GM12878 (cell line): ENCODE measurements at regions not wholly inside any gene's neighbourhood (a gene's known extent, or its start where the extent isn't known, plus 50 kb on each side); places are given as distances from the start of the nearest gene placed in this dataset.

Experiments
- ATAC-seq: fragments of 200-7000 bp; cut with Tn5 transposase; 3 replicates; pipeline ENCODE4 v1.9.1; 2020; ENCODE audit warnings: mild to moderate bottlenecking, moderate library complexity
- BruUV-seq: library from RNA; stranded (reverse); fragments of 400-500 nt; replicated peaks from 2 replicates; lab custom pipeline; 2021; lab: Mats Ljungman, UMichigan
- CTCF ChIA-PET: fragments of 300-600 bp; sonication (Branson Sonifier 250); formaldehyde crosslinking; extraction: SDS; loops from one replicate; lab custom pipeline; 2021; ENCODE audit warnings: inconsistent platforms; lab: Yijun Ruan, JAX
- POLR2A ChIA-PET: fragments of 350-600 bp; formaldehyde crosslinking; extraction: SDS; loops from one replicate; lab custom pipeline; 2021; ENCODE audit warnings: inconsistent platforms; lab: Charles Lee
- RAD21 ChIA-PET: fragments of 300-600 bp; sonication (Branson Sonifier 250); formaldehyde crosslinking; loops from one replicate; lab custom pipeline; 2023; ENCODE audit warnings: antibody characterized with exemption; ENCODE audit not compliant: unreplicated experiment; lab: Charles Lee
- SMC1A ChIA-PET: fragments of 300-600 bp; sonication (Branson Sonifier 250); formaldehyde crosslinking; loops from one replicate; lab custom pipeline; 2023; ENCODE audit not compliant: unreplicated experiment, uncharacterized antibody; lab: Charles Lee
- DNase-seq: peaks from one replicate; pipeline ENCODE4 v3.0.0-alpha.2; 2011; ENCODE audit warnings: low read depth, low spot score
- FAIRE-seq: peaks from 3 replicates; lab custom pipeline; 2011; peaks lifted over from hg19 to GRCh38; lab: Jason Lieb, UNC
- H2AFZ ChIP-seq: 2 replicates; pipeline ENCODE4 v1.6.0; 2011; ENCODE audit warnings: low read depth, low read length, control low read depth; ENCODE audit not compliant: control insufficient read depth
- H3K27ac ChIP-seq: 2 replicates; pipeline ENCODE4 v1.5.1; 2011; ENCODE audit warnings: control low read depth; ENCODE audit not compliant: control insufficient read depth, insufficient read depth
- H3K27me3 ChIP-seq, 2 experiments: replicated peaks in 1 of 2; 2 replicates each; pipeline versions ENCODE4 v1.6.0 to v1.6.1; 2011; ENCODE audit warnings: low read length in 1 of 2; ENCODE audit not compliant: control insufficient read depth in 2 of 2, insufficient read depth in 2 of 2
- H3K36me3 ChIP-seq, 2 experiments: 2 replicates each; pipeline ENCODE4 v1.5.1; 2011; ENCODE audit warnings: low read length in 1 of 2; ENCODE audit not compliant: control insufficient read depth in 2 of 2, insufficient read depth in 2 of 2
- H3K4me1 ChIP-seq: 2 replicates; pipeline ENCODE4 v1.6.1; 2011; ENCODE audit warnings: mild to moderate bottlenecking, low read length, moderate library complexity, mixed read lengths; ENCODE audit not compliant: control insufficient read depth, insufficient read depth
- H3K4me2 ChIP-seq: 2 replicates; pipeline ENCODE4 v1.6.0; 2011; ENCODE audit warnings: control low read depth; ENCODE audit not compliant: control insufficient read depth, insufficient read depth
- H3K4me3 ChIP-seq: fragments of 200-600 bp; sonication (generic); 2 replicates; pipeline ENCODE4 v1.5.1; 2016
- H3K79me2 ChIP-seq: 2 replicates; pipeline ENCODE4 v1.6.0; 2011; ENCODE audit warnings: low read length; ENCODE audit not compliant: control insufficient read depth, insufficient read depth
- H3K9ac ChIP-seq: 2 replicates; pipeline ENCODE4 v1.8.0; 2011; ENCODE audit warnings: low read length, control low read depth, mixed read lengths; ENCODE audit not compliant: control insufficient read depth, insufficient read depth
- H3K9me3 ChIP-seq: replicated peaks from 3 replicates; pipeline ENCODE4 v1.5.1; 2011; ENCODE audit warnings: mild to moderate bottlenecking, low read length; ENCODE audit not compliant: control insufficient read depth, insufficient read depth
- H4K20me1 ChIP-seq: 2 replicates; pipeline ENCODE4 v1.6.0; 2011; ENCODE audit not compliant: control insufficient read depth, insufficient read depth
- CBFB ChIP-seq: IDR thresholded peaks from 2 replicates; pipeline ENCODE4 v1.6.1; 2016; ENCODE audit warnings: antibody characterized with exemption, low read depth
- EZH2 ChIP-seq: IDR thresholded peaks from 2 replicates; pipeline ENCODE4 v1.6.1; 2012; ENCODE audit warnings: low read depth, mild to moderate bottlenecking, control low read depth, inconsistent platforms, low read length, borderline replicate concordance; ENCODE audit not compliant: control insufficient read depth
- HCFC1 ChIP-seq: fragments of 150-350 bp; IDR thresholded peaks from 2 replicates; pipeline ENCODE4 v1.6.1; 2014; ENCODE audit warnings: low read length
- HDAC2 ChIP-seq: fragments of 200-600 bp; sonication (generic); IDR thresholded peaks from 2 replicates; pipeline ENCODE4 v1.6.1; 2017
- IRF4 ChIP-seq: IDR thresholded peaks from 2 replicates; pipeline ENCODE4 v1.6.1; 2011; ENCODE audit warnings: low read depth, low read length
- JUNB ChIP-seq: IDR thresholded peaks from 2 replicates; pipeline ENCODE4 v1.6.1; 2016; ENCODE audit warnings: antibody characterized with exemption, mild to moderate bottlenecking
- MXI1 ChIP-seq: fragments of 150-350 bp; IDR thresholded peaks from 2 replicates; pipeline ENCODE4 v1.6.1; 2011; ENCODE audit warnings: low read depth, mild to moderate bottlenecking, inconsistent platforms, low read length, improper control_type of control experiment
- POLR2AphosphoS2 ChIP-seq: IDR thresholded peaks from 2 replicates; pipeline ENCODE4 v1.6.1; 2011; ENCODE audit warnings: low read depth, mild to moderate bottlenecking, low read length, improper control_type of control experiment, moderate library complexity
- RBBP5 ChIP-seq: fragments of 200-600 bp; sonication (generic); conservative IDR thresholded peaks from 2 replicates; pipeline ENCODE4 v1.6.1; 2016
- WRNIP1 ChIP-seq: IDR thresholded peaks from 2 replicates; pipeline ENCODE4 v1.6.1; 2011; ENCODE audit warnings: low read depth, low read length, improper control_type of control experiment, borderline replicate concordance
- ZZZ3 ChIP-seq: IDR thresholded peaks from 2 replicates; pipeline ENCODE4 v1.6.1; 2011; ENCODE audit warnings: low read depth; ENCODE audit not compliant: control insufficient read depth, insufficient read length
- WGBS: methylation state at CpG from one replicate; pipeline ENCODE4 v1.1.6; 2016; ENCODE audit warnings: low lambda C conversion rate; ENCODE audit not compliant: insufficient replicate concordance, insufficient coverage; ENCODE audit errors: missing lambda C conversion rate; 5-methylcytosine and 5-hydroxymethylcytosine counted together
- in situ Hi-C: fragments of 300-500 bp; cut with MboI; formaldehyde crosslinking; loops from 9 replicates; pipeline ENCODE4 v1.14.3; 2018; ENCODE audit warnings: mixed read lengths
- intact Hi-C: fragments of 100-400 bp; cut with micrococcal nuclease; formaldehyde crosslinking; loops from one replicate; pipeline ENCODE4 v1.14.2; 2022; ENCODE audit not compliant: unreplicated experiment
- TF ChIP-seq, protein P1 (sequence below): fragments of 450-650 bp; IDR thresholded peaks from 2 replicates; pipeline ENCODE4 v1.6.1; 2016; ENCODE audit warnings: mild to moderate bottlenecking
- TF ChIP-seq, protein P2 (sequence below): IDR thresholded peaks from 2 replicates; pipeline ENCODE4 v1.6.1; 2012; ENCODE audit warnings: low read depth, low read length, improper control_type of control experiment
- TF ChIP-seq, protein P3 (sequence below): fragments of 450-650 bp; IDR thresholded peaks from 2 replicates; pipeline ENCODE4 v1.6.1; 2018; ENCODE audit warnings: borderline replicate concordance, mild to moderate bottlenecking; ENCODE audit not compliant: partially characterized antibody

DNA sequence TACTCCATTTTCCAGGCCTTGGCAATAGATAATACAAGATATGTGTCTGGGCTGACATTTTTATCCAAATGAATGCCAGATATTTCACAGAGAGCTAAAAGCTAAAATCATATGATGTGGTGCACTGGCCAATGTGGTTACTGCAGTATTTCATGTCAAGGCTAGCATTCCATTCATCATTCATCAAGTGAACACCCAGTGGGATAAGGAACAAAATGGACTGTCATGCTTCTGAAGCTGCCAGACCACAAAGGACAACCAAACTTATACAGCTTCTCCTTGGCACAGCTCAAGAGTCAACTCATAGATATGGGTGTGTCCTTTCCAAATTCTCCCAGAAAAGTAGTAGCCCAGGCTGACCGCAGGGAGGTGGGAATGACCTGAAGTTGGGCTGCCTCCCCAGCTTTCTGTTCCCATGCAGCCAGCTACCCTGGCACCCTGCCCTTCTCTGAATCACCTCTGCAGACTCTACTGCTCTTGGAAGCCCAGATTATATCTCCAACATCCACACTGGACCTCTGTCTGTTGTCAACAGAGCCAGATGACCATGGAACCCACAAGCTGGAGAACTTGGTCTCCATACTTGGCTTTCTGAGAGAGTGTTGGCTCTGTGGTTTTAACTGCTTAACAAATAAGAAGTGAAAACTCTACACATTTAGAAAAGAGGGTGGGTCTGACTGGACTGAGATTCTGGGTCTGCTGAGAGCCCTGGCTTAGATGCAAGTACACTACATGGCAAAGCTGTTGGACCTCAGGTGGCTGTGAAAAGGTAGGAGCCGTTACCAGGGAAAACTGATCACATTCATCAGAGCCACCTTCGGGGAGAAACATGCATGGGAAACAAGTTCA, 122.8 kb downstream of the ALDH8A1 start:
- intact Hi-C loops (loop anchor here (10.0 kb wide), 1 partner anchor 702 kb away; no protein-coding TSS in a partner anchor), in situ Hi-C loops (no loop called here)
- Histone ChIP-seq H3K4me2 (no peak overlapping the region; the same call in 1 of the 2 replicates), H3K27me3 (no peaks in the 10 kb centered on the region), H3K4me1 (no peaks in the 10 kb centered on the region; the same call in 1 of the 2 replicates), H3K9me3 (peaks cover 1% of the 10 kb centered on the region; the same call in 2 of the 3 replicates), H4K20me1 (no peaks in the 10 kb centered on the region), H3K27ac (no peak overlapping the region), H3K9ac (no peak overlapping the region), H3K36me3 (no peaks in the 10 kb centered on the region), H3K79me2 (no peaks in the 10 kb centered on the region), H2AFZ (no peak overlapping the region), H3K4me3 (no peak overlapping the region)
- DNase-seq (no peak), FAIRE-seq (no peak), ATAC-seq (no peak)
- TF ChIP-seq RBBP5 (no peak), POLR2AphosphoS2 (no peak), HCFC1 (no peak), WRNIP1 (no peak), JUNB (no peak), EZH2 (no peak), HDAC2 (no peak), ZZZ3 (no peak), CBFB (no peak), MXI1 (no peak), IRF4 (no peak)
- TF ChIP-seq, protein P1, sequence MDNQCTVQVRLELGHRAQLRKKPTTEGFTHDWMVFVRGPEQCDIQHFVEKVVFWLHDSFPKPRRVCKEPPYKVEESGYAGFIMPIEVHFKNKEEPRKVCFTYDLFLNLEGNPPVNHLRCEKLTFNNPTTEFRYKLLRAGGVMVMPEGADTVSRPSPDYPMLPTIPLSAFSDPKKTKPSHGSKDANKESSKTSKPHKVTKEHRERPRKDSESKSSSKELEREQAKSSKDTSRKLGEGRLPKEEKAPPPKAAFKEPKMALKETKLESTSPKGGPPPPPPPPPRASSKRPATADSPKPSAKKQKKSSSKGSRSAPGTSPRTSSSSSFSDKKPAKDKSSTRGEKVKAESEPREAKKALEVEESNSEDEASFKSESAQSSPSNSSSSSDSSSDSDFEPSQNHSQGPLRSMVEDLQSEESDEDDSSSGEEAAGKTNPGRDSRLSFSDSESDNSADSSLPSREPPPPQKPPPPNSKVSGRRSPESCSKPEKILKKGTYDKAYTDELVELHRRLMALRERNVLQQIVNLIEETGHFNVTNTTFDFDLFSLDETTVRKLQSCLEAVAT = no peak
- TF ChIP-seq, protein P2, sequence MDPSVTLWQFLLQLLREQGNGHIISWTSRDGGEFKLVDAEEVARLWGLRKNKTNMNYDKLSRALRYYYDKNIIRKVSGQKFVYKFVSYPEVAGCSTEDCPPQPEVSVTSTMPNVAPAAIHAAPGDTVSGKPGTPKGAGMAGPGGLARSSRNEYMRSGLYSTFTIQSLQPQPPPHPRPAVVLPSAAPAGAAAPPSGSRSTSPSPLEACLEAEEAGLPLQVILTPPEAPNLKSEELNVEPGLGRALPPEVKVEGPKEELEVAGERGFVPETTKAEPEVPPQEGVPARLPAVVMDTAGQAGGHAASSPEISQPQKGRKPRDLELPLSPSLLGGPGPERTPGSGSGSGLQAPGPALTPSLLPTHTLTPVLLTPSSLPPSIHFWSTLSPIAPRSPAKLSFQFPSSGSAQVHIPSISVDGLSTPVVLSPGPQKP = no peak
- TF ChIP-seq, protein P3, sequence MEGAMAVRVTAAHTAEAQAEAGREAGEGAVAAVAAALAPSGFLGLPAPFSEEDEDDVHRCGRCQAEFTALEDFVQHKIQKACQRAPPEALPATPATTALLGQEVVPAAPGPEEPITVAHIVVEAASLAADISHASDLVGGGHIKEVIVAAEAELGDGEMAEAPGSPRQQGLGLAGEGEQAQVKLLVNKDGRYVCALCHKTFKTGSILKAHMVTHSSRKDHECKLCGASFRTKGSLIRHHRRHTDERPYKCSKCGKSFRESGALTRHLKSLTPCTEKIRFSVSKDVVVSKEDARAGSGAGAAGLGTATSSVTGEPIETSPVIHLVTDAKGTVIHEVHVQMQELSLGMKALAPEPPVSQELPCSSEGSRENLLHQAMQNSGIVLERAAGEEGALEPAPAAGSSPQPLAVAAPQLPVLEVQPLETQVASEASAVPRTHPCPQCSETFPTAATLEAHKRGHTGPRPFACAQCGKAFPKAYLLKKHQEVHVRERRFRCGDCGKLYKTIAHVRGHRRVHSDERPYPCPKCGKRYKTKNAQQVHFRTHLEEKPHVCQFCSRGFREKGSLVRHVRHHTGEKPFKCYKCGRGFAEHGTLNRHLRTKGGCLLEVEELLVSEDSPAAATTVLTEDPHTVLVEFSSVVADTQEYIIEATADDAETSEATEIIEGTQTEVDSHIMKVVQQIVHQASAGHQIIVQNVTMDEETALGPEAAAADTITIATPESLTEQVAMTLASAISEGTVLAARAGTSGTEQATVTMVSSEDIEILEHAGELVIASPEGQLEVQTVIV = no peak
- 42% methylated on average over 3 of the region's 3 CpGs for WGBS
- ChIA-PET SMC1A (interaction anchor here (1.3 to 1.5 kb wide), 2 partner anchors 10 to 357 kb away, joined by 3 read pairs; no protein-coding TSS in a partner anchor), POLR2A (no interaction called here), RAD21 (no interaction called here), CTCF (interaction anchor here (0.6 to 1.9 kb wide), 2 partner anchors 113 to 703 kb away, joined by 3 to 9 read pairs; no protein-coding TSS in a partner anchor)
- no TSS peak for BruUV-seq
